Medulla oblongata (tissue), 1 donor: ENCODE measurements at regions not wholly inside any gene's neighbourhood (a gene's known extent, or its start where the extent isn't known, plus 50 kb on each side); places are given as distances from the start of the nearest gene placed in this dataset.
"Not testable (repeated sequence)": the region's sequence is repeated elsewhere in the genome, so short reads cannot be mapped to it uniquely, and the experiment has no call there.

Experiments used
- DNase-seq: peaks from one replicate; pipeline ENCODE4 v3.0.0-alpha.2; 2015; ENCODE audit errors: extremely low spot score

- not testable (repeated sequence) for DNase-seq
Observed at GRCh38 chr5:148741766-148742165, 84.6 kb upstream of the ADRB2 start.

GRCh38 chr5:148744380-148744779 lies 82.0 kb upstream of the ADRB2 start:
- not testable (repeated sequence) for DNase-seq

DNA sequence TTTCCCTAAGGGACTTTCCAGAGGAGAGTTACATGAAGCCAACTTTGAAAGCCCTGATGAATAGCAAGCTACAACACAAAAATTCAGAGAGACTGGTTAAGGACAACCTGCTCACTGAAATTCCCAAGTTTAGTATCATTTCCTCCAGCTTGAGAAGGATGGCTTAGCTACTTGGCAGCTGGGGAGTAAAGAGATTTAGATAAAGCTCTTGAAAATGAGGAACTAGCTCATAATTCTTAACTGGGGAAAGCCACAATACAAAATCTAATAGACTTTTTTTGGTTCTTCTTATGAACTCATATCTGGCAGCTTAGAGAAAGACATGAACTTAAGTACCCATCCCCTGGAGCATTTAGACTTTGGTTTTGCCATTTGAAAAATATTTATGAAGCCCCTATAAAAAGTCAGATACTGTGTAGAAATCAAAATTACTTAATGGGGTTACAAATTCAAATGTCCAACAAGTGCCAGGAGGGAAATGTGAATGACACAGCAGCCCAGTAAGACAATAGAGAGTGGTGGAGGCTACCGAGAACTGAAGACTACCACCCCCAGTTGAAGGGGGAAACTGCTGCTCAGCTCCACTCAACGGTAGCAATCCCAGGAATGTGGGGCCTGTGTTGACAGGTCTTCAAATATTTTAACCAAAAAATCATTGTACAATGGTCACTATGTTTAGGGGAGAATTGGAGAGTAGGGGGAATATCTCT lies 79.4 kb upstream of the ADRB2 start:
- no peak for DNase-seq

DNA sequence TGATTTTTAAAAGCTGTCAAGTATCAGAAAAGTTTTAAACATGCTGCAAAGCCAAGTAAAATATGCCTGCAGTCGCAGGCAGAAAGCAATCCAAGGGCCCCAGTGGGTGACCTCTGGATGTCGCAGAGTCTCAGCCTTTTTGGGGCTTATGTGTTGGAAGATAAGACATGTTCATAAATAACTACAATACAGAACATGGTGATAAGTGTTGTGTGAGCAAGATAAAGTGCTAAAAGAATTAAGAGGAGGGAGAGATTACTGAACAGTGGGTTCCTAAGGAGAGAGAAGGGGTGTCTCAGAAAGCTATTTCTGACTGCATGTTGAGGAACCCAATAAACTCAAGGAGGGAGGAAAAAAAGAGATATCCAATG lies 78.9 kb upstream of the ADRB2 start:
- DNase-seq: no peak

- DNase-seq: peak; percentile 53
Observed at GRCh38 chr5:148748702-148749392, 77.6 kb upstream of the ADRB2 start.

DNA sequence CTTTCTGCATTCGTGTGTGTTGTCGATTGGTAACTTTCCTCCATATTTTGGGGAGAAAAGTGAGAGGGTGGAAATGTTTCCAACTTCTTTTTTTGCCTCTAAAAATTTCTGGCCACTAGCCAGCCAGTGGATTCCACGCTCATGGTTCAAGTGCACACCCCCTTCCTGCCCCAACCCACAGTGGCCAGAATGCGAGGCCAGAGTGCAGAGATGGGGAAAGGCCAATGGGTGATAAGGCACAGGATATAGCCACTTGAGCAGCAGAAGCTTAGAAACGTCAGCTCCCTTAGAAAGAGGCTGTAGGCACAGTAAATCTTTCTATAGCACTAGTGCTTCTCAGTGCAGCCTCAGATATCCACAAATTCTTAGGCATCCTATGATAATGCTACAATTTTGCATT lies 75.8 kb upstream of the ADRB2 start:
- DNase-seq: no peak

GRCh38 chr5:148751025-148751424 lies 75.4 kb upstream of the ADRB2 start:
- no peak for DNase-seq

DNA sequence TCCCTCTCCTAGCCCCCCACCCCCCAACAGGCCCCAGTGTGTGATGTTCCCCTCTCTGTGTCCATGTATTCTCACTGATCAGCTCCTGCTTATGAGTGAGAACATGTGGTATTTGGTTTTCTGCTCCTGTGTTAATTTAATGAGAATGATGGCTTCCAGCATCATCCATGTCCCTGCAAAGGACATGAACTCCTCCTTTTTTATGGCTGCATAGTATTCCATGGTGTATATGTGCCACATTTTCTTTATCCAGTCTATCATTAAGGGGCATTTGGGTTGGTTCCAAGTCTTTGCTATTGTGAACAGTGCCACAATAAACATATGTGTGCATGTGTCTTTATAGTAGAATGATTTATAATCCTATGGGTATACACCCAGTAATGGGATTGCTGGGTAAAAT lies 74.0 kb upstream of the ADRB2 start:
- DNase-seq: not testable (repeated sequence)

DNA sequence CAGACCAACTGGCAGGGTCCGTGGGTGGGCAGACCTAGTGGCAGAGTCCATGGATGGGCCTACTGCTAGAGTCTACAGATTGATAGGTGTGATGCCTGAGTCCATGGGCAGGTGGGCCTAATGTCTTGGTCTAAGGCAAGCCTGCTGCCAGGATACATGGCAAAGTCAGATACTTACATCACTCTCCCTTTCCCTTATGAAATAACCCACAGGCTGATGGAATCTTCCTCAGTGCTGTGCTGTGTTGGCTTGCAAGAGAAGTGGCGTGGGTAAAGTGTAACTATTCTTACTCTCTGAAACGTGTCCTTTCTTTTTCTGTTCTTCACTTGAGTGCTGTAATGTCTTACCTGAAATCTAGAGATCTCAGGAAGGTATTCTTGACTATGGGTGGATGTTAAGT lies 67.3 kb upstream of the ADRB2 start:
- no peak for DNase-seq

- DNase-seq: no peak
Observed at GRCh38 chr5:148760945-148761638, 65.3 kb upstream of the ADRB2 start.

GRCh38 chr5:148763996-148764395 lies 62.4 kb upstream of the ADRB2 start:
- no peak for DNase-seq

DNA sequence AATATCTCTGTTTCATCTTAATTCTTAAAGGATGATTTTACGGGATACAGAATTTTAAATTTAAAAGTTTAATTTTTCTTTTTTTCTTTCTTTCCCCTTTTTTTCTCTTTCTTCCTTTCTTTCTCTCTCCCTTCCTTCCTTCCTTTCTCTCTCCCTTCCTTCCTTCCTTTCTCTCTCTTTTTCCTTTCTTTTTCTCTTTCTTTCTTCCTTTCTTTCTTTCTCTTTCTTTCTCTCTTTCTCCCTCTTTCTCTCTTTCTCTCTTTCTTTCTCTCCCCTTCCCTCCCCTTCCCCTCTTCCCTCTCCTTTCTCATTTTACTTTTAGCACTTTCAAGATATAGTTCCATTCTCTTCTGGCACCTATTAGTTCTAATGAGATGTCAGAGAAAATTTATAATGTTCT lies 61.4 kb upstream of the ADRB2 start:
- DNase-seq: no peak

DNA sequence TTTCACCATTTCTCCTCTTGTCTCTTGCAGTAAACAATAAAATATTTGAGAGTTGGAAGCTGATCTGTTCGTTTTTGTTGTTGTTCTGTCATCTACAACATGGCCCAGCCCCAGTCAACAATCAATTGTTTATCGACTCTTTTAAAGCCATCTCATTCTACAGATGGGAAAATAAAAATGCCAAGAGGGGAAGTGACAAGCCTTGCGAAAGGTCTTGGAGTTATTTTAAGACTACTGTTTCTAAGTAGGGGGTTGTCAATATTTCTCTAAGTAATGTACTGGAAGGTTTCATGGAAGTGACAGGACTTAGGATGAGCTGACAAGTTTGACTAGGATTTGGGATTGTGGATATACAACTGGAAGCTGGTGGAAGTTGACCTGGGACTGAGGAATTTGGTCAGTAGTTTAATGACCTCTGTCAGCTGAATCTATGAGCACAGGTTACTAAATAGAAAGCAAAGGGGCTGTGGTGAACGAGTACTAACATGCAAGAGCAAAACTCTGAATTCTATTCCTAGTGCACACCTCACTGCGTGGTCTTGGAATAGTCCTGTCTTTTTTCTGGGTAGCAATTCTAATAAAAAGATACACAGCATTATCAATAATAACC lies 57.5 kb upstream of the ADRB2 start:
- no peak for DNase-seq

DNA sequence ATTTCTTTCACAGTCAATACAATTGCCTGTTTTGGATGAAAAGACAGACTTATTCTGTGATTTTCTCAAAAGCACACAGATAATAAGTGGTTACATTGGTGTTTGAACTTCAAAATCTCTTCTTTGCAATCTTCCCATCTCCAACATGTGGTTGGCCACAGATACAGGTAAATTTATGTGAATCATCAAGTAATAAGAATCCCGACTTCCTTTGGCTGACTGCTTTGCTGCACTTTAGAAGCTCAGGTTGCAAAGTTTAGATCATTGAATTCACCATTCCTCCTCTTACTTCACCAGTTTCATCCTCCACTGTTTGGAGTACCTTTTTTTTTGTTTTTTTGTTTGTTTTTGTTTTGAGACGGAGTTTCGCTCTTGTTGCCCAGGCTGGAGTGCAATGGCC lies 56.5 kb upstream of the ADRB2 start:
- no peak for DNase-seq

GRCh38 chr5:148774313-148774712 lies 52.1 kb upstream of the ADRB2 start:
- no peak for DNase-seq

DNA sequence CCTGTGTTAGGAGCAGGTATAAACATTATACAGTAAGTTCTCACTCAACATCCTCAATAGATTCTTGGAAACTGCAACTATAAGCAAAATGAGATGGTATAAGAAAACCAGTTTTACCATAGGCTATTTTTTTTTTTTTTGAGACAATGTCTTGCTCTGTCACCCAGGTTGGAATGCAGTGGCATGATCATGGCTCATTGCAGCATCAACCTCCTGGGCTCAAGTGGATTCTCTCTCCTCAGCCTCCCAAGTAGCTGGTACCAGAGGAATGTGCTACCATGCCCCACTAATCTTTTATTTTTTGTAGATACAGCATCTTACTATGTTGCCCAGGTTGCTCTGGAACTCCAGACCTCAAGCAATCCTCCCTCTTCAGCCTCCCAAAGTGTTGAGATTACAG lies 50.1 kb upstream of the ADRB2 start:
- DNase-seq: no peak
